SKM-1 treated with dmso at 0.1 percent for 144 hours (cell line): ENCODE measurements at regions not wholly inside any gene's neighbourhood (a gene's known extent, or its start where the extent isn't known, plus 50 kb on each side); places are given as distances from the start of the nearest gene placed in this dataset.

Experiments used
- DNase-seq: peaks from one replicate; lab custom pipeline; 2025; ENCODE audit not compliant: unreplicated experiment; lab: John Stamatoyannopoulos, UW

DNA sequence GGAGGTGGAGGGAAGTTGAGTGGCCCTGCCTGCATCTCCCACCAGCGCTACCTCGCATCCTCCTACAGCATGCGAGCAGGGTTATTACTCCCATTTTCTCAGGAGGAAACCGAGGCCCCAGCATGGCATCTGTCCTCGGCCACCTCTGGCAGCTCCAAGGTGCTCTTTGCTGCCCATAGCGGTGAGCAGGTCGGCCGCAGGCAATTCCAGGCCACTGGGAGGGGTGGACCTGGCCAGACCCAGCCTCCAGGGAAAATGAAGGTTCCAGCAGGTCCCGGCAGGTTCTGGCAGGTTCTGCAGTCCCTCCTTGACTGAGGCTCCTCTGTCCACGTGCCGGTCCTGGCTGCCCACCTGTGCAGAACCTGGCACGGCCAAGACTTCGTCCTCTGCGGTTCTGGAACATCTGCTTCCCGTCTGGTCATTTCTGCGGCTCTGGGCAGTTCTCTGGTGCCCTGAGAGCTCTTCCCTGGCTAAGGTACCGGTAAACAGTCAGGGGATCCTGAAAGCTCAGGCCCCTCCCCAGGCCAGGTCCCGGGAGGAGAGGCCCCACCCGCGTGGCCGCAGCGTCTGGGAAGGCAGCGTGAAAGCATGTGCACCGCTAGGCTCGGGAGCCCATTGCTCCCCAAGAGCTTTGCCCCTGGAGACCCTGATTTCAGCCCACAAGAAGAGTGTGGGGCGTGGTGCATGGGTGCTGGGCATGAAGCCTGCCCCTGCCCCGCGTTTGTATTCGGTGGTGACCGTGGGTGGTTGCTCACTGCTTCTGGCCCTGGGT, 112.0 kb upstream of the ADRA2C start:
- DNase-seq = no peak

DNA sequence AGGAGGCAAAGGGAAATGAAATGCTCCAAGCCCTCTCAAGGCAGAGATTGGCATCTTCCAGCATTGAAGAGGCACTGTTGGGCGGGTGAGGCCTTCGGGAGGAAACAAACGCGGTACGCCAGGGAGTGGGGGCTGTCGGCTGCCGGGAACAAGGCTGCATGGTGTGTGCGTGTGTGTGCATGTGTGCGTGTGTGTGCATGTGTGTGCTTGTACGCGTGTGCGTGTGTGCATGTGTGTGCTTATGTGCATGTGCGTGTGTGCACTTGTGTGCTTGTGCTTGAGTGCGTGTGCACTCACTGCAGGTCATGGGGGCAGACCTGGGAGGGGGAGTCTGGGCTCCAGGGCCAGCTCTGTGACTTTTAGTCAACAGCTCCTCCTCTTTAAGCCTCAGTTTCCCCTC, 113.6 kb upstream of the ADRA2C start:
- no peak for DNase-seq

- no peak for DNase-seq
These were observed 114.8 kb upstream of the ADRA2C start for GRCh38 chr4:3651267-3651845.

DNA sequence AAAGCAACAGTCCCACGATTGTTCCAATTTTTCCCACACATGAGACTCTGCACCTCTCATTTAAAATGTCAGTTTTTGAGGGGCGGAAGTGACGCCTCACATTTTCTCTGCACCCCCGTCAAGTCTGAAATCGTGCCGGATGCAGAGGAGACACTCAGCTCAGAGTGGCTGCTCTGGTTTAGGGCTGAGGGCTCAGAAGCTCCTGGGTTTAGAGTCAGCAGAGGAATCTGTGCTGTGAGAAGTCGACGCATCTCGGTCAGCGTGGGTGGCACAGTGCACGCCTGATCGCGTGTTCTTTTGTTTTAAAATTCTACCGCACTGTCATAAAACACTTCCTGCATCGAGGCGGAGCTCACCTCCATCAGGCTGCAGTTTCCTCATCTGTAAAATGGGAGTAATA, 116.7 kb upstream of the ADRA2C start:
- DNase-seq = no peak

- no peak for DNase-seq
These were observed 116.5 kb upstream of the LRPAP1 start for GRCh38 chr4:3648731-3649130.

GRCh38 chr4:3648195-3648594, 116.0 kb upstream of the LRPAP1 start:
- DNase-seq = no peak

GRCh38 chr4:3647421-3647820, 115.2 kb upstream of the LRPAP1 start:
- DNase-seq = no peak

- no peak for DNase-seq
These were observed 113.8 kb upstream of the LRPAP1 start for GRCh38 chr4:3645711-3646679.

- no peak for DNase-seq
These were observed 112.8 kb upstream of the LRPAP1 start for GRCh38 chr4:3644849-3645627.

- DNase-seq = no peak
These were observed 111.6 kb upstream of the LRPAP1 start for GRCh38 chr4:3643518-3644433.

DNA sequence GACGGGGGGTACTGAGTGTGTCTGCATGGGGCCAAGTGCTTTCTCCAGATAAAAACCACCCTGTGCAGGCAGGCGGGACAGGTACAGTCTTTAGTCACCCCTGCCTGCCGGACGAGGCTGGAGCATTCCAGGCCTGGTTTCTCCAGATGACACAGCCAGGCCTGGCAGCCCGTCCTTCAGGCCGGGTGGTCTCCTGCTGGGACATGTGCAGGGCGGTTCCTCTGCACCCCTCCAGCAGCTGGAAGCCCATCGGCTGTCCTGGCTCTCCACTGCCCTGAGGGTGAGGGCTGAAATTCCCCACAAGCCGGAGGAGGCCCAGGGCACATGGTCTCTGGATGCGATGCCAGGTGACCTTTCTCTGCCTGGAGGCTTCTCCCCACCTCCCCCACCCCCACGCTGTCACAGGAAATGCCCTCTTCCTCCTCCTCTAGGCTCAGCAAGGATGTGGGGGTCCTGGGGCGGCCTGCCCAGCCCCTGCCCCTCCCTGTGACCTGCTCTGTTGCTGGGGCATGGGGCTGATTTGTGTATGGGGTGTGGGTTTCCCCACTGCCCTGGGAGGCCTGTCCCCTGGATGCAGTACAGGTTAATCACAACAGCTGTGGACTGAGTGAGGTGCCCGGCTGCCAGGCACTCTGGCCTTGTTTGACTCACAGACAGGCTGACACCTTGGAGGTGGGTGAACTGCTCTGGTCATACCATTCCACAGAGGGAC, 110.7 kb upstream of the LRPAP1 start:
- DNase-seq = no peak

DNA sequence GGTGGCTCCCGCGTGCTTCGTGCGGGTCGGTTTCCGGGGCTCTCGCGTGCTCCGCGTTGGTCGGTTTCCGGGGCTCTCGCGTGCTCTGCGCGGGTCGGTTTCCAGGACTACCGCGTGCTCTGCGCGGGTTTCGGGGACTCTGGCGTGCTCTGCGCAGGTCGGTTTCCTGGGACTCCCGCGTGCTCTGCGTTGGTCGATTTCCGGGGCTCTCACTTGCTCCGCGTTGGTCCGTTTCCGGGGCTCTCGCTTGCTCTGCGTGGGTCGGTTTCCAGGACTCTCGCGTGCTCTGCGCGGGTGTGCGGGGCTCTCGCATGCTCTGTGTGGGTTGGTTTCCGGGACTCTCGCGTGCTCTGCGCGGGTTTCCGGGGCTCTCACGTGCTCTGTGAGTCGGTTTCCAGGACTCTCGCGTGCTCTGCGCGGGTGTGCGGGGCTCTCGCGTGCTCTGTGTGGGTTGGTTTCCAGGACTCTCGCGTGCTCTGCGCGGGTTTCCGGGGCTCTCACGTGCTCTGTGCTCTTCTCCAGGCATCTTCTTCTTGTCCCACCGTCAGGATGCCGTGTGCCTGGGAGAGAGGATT, 109.9 kb upstream of the LRPAP1 start:
- no peak for DNase-seq

DNA sequence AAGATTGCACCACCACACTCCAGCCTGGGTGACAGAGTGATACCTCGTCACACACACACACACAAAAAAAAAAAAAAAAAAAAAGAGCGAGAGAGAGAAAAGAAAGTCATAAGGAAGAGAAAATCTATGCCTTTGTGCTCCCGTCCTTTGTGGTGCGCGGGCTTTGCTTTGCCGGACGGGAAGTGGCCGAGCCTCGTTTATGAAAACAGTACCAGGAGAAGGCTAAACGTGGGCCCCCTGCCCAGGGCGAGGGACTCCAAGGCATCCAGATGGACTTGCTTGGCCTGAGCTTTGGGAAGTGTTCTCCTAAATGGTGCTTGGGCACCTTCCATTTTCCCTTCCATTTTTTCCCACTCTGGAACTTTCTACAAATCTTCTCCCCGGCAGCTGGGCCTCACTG, 109.3 kb upstream of the LRPAP1 start:
- no peak for DNase-seq

- DNase-seq = no peak
These were observed 108.4 kb upstream of the LRPAP1 start for GRCh38 chr4:3640587-3640962.

DNA sequence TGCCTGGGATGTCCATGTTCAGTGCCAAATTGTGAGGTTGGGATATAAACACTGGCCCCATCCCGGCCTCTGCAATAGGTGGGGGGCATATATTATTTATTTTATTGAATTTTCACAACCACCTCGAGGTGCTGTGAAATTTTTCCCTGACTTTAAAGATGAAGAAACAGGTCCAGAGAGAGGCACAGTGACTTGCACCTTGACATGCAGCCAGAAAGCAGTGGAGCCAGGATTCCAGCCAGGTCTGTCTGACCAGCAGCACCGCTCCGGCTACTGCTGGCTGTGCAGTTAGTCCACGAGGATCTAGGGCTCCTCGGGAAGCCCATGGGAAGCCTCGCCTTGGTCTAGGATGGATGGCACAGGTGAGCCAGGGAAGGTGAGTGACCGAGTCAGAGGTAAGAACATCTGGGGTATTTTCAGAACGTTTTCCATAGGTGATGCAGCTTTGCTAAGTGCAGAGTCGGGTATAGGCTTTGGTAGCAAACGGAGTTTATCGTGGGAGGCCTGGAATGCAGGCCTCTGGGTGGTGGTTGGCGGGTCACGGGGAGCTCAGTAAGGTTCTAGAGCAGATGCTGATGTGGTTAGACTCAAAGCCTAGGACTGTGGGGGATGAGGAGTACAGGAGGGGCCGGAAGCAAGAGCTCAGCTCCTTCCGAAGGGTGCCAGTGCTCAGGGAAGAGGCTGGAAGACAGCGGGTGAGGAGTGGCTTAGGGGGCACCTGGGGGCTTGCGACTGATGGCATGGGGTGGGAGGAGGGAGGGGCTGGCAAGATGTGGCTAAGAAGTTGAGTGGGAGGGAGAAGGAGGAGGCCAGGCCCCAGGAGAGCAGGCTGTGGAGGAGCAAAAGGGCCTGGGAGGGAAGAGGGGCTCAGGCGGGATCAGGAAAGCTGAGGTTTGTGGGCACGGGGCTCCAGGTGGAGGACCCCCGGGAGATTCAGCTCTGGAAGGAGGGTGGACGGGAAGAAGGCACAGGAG, 107.7 kb upstream of the LRPAP1 start:
- DNase-seq = peak; percentile 13

GRCh38 chr4:3638080-3638795, 106.0 kb upstream of the LRPAP1 start:
- no peak for DNase-seq

DNA sequence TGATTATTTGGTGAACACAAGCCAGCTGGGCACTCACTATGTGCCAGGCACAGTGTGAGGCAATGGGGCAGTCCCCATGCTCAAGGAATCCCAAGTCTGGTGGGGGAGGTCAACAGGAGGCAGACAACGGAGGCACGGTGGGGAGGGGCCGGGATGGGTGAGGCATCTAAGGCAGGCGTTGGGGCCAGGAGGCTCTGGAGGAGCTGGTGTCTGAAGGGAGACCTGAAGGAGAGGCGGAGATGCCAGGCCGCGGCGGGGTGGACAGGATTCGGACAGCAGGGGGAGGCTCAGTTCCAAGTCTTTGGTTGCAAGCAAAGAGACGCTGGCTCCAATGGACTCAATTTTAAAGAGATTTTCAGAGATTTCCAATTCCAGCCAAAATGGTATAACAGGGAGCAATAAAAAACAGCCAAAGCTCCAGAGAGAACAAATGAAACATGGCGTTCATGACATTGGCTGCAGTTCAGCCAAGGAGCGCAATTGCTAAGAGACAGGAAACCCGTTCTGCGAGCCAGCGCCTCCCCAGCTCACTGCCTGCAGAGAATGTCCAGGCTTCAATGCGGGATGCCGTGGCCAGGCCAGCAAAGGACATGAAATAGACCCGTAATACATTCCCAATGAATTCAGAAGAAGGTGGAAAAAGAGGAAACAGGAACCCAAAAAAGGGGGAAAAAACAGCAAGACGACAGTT, 105.2 kb upstream of the LRPAP1 start:
- no peak for DNase-seq
